Activated T-cell treated with anti-CD3 and anti-CD28 coated beads, Interleukin-2, amount 50 U/mL, for 1 hour (primary cell): ENCODE measurements at regions not wholly inside any gene's neighbourhood (a gene's known extent, or its start where the extent isn't known, plus 50 kb on each side); places are given as distances from the start of the nearest gene placed in this dataset.
"Not testable (repeated sequence)": the region's sequence is repeated elsewhere in the genome, so short reads cannot be mapped to it uniquely, and the experiment has no call there.

Source experiments
- DNase-seq: peaks from one replicate; pipeline ENCODE4 v3.0.0-alpha.2; 2020

DNA sequence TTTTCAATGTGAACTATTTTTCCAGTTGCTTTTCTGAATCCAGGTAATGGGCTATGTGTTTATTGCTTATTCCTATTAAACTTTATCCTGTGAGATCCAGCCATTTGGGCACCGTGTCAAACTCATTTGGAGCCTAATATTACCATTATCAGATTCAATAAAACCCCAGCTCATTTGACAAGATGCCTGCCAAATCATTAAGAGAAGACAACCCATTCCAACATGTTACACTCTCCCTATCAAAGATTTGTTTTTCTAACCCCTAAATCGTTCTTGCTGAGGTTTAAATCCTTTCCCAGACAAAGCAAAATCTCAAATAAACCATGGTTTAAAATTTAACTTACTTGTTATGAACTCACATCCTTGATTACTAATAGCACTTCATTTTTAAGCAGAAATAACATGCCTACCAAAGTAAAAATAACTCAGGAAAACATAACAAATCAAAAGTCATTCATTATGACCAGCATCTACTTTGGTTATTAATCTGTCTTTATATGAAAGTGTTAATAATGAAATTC lies 130.0 kb upstream of the TCF21 start:
- DNase-seq, result no peak

DNA sequence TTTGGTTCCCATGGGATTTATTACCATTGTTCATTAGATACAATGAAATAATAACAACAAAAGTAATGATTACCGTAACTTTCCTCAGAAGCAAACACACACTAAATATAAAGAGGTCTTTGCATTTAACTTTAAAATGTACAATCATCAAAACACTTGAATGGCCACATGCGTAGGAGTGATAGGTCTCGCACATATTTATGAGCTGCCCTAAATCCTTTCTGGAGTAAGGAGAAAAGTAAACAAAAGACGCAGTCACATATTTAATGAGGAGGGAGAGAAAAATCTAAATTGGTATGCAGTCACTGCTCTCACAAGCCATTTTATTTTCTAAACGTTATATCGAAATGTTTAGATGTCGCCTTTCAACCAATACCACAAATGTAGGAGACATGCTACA lies 129.4 kb upstream of the TCF21 start:
- DNase-seq, result no peak

DNA sequence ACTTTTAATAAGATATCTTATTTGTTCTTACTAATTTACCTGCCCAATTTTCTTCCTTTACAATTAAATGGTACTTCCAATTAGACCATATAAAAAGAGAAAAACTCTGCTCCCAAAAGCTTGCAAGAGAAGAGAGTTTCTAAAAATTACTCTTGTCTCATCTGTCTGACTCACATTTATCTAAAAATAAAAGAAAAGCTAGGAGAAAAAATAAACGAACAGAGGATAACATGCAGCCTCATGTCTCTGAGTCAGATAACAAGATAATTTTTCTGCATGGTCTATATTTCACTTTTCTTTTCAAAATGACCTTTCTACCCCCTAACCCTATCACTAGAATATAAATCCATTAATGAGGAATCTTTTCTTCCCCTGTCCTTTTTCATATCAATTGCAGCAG lies 127.2 kb upstream of the TCF21 start:
- no peak for DNase-seq

DNA sequence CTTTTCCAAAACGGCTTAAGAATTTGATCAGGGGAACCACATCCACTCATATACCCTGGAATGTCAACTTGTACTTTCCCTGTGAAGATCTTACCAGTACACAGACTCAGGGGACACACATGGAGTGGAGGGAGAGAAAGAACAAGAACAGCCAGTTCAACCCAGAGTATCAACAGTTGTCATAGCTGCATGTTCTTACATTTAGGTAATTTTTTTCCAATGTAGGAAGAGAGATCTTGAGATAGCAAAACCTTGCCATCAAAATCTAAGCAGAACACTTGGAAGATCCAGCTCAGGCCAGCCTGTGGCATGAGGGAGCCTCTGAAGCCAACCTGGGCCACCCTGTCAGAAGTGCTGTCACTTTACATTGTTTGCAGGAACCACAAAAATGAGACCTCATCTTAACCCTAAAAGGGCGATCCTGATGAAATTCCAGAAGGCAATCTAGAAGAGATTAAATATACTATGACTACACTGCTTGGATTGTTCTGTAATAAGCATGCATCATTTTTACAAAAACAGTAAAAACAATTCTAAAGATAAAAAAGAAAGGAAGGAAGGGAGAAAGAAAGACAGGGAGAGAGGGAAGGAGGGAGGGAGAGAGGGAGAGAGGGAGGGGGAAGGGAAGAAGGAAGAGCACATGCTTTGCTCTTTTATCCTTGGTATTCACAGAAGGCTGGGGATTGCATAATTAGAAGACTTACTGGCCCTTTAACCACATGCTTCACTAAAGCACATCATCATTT lies 124.7 kb upstream of the TCF21 start:
- no peak for DNase-seq

DNA sequence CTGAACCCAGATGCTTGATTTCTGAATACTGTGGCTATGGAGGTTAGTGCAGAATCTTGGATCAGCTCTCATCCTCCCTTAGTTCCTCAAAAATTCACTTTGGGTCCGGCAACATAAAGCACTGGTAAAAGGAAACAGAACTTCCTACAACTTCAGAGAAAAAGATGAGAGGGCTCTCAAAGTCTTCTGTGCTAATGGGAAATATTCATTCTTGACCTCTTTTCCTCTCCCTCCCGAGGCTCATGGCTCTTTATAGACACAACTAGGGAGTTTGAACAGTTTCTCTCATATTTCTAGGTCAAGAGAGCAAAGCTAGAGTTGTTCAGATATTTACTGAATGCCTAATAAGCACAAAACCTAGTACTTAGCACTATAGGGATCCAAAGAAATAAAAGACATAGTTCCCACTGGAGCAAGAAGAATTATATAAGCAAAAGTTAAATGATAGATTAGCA lies 124.1 kb upstream of the TCF21 start:
- DNase-seq, result no peak

DNA sequence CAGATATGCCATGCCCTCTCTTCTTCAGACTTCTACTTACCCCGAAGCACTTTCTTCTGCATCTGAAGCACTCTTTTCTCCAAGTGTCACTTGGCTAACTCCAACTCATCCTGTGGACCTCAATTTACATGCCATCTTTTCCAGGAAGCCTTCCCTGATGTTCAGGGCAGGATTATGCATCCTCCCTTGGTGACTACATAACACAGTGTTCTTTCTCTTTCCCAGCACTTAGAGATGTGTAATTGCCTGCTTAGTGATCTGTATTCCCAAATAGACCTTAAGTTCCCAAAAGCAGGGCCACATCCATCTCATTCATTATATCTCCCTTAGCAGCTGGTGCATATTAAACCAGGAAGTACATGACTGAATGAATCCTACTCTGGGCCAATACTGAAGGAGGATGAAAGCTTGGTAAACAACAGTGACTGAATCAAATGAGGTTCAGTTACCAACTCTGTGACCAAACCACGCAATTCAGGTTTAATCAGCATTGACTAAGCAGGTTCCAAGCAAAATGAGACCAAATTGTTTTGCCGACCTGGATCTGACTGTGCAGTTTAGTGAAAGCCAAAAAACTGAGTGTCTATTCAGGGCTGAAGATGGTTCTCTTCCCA lies 121.4 kb upstream of the TCF21 start:
- DNase-seq, result no peak

DNA sequence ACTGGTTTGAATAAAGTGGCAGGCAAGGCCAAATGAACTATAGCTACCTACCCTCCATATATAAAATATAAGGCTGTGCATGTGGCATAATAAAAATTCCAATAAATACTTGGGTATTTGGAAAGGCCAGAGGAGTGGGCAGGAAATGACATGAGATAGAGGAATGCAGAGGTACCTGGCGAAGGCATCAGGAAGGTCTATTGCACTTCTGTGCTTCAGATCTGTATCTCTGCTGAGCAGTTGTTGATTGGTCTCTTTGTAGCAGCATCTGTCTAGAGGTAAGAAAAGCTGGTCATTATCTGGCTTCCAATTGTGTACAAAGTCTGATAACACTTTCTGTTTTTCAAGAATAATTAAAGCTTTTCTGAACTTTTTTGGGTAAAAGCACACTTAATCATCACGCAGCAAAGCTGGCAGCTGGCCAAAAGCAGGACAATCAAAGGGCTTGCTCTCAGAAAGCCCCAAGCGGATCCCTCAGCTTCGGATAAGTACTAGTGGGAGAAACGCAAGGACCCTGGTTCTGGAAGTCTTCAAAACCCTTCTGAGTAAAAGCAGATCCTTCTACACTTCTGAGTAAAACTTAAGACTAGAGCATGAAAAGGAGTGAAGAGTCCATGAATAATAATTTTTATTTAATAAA lies 120.1 kb upstream of the TCF21 start:
- DNase-seq, result no peak

DNA sequence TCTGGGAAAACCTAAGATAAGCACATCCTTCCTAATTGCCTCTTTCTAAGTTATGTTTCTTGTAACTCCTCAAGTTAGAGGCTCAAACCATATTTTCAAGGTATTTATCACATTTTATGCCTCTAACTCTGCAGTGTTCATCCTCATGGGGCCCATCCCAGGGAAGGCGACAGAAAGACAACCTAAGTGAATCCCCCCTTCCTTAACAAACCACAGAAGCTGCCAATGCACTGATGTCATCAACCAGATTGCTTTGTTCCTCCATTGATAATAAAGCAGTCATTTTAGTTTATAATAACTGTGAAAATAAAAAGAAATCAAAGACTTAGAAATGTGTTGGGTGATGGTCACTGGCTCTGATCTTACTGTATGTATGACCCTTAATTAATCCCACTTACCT lies 119.5 kb upstream of the TCF21 start:
- DNase-seq, result no peak

DNA sequence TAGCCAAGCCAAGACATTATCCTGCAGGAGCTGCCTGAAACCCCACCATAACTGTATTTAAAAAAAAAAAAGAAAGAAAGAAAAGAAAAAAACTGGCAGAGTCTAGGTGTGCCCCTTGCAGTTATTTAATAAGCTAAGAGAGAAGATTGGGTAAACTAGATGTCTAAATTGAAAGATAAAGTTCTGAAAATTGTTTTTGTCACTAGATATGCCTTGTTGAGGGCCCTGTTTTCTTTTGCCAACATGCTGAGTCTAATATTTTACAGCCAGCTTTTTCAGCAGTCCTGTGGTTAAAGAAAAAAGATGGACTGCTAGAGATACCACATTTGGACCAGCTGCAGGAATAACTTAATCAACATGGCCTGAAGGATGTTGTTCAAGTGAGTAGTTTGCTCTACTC lies 116.3 kb upstream of the TCF21 start:
- DNase-seq, result no peak

DNA sequence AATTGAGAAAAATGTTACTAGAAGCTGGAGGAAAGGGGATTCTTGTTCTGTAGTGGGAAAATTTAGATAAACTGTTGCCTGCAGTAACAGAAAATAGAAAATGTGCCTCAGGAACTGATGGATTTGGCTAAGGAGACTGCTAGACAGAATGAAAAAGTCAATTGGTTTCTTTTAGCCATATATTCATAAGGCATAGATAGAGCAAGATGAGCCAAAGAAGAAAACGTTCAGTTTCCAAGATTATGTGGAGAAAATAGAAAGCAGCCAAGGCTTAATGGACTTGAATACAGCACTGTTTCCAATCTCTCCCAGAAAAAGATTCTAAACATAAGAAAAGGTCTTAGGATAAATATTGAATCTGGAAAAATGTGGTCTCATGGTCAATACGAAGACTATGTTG lies 115.1 kb upstream of the TCF21 start:
- DNase-seq, result no peak

DNA sequence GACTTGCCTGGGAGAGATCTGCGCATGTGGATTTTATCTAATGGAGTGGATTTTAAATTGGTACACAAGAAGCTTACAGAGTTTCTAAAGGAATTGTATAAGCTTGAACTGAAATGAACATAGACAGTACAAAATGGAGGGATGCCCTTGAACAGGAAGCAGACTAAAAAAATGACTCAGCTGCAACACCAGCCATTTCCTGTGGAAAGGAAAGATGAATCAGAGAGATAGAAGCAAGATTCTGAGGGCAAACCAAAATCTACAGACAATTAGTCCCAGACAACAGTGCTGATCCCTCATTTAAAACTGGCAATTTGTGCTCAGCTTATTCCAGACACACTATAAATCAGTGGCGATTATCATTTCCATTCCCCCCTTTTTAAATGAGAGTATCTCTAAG lies 114.6 kb upstream of the TCF21 start:
- DNase-seq, result no peak

DNA sequence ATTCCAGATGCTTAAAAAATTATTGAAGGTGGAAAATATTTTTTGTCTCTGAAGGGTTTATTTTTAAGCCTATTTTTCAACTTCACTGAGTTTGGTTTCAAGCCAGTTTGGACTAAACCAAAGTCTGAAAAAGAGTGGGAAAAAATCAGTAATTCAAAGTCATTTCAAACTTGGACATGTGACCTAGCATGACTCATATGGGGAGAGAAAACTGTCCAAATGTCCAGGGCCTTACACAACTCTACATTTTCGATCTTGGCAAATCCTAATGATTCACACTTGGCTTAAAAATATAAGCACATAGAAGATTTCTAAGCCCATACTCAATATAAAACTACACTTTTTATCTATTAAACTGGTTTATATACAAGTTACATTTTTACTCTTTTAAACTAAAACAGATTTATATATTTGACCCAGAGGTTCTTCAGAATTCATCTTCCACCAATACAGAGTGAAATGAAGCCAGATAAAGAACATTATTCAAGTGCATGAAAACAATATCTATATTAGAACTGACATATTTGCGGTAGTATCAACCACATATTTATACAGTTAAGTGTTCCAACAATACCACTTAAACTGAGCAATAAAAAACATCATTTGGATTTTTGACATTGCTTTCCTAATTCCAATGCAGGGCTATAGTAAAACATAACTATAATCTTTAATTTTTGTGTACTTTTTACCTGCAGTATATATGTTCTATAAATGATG lies 110.3 kb upstream of the TCF21 start:
- no peak for DNase-seq

DNA sequence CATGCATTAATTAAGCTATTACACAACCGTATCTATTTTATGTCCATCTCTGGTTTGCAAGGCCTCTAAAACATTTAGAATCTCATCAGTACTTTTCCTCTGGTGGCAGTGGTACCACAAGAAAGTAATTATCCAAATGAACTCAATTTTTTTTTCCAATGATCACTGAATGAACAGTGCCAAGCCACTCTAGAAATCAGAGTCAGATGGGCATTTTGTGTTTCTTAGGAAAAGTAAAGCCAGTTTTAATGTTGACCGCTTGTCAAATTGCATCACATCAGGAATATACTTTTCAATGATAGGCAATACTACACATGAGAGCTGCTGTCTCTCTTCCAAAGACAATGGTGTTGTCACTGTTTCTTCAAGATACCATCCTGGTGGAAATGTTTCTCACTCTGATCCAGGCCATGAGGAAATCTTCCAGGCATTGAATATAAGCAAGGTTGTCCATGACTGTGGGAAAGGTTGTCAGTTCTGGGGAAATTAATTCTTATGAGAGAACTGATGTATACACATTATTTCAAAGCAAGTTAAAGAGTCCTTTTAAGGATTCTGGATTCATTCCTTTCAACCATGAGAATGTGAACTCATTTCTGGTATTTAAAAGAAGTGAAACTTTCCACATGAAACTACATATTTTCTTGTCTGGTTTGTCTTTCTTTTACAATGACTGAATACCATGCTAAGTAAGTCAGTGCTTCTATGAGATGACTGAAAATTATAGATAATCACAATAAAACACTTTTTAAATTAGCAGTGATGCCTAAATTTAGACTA lies 108.8 kb upstream of the TCF21 start:
- no peak for DNase-seq

DNA sequence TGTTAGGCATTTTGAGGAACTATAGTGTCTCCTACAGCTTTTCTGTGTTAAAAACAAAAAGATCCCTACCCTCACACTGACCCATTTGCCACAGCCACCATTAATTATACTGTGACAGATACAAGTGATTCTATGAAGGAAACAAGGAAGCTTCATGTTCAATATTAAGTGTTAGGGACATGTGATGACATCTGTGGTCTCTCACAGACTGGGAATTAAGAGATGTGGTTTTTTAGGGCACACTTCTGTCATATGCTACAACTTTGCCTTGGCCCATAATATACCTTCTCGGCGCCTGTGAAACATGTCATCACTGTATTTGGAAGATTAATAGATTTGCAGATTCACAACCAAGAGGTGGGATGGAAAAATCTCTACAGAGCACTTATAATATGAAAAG lies 102.9 kb upstream of the TCF21 start:
- DNase-seq, result no peak

DNA sequence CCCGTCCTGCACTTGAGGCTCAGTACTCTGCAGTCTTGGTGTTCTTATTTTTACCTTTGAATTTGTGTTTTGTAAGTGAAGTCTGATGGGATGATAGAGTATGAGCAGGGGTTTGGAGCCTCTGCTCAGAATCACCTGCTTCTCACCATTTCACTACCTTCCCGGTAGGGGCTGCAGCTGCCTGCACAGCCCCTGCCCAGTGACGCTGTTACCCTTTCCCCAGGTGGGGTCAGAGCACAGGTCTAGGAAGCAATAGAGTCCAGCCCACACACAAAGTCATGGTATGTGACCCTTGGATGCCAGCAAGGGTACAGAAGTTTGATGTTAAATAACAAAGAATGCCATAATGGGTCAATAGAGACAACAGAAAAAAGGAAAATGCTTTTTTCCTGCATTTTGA lies 101.8 kb upstream of the TCF21 start:
- no peak for DNase-seq

DNA sequence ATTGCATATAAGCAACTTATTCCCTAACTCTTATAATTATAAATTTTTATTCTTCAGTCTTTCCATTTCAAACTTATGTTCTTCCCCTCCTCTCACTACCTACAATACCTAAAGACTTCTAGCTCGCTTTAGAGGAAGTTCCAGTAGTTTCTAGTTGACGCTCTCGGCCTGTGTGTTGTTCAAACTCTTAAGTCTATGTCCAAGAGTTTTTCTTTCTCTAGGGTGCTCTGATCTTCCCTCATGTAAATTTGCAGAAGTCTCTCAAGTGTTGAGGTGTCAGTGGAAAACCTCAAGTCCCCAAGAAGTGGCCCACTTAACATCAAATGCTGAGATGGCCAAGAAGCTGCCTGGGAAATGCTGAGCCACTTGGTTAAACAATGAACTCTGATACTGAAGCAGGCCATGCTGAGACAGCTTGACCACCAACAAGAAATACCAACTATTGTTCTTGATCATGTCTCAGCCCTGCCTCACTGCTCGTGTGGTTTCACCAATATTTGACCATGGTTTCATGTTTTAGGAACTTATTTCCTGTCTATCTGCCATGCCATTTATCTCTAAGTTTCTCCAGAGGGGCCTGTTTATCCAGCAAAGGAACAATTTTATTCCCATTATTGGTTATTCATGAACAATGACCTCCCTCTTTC lies 100.9 kb upstream of the TCF21 start:
- no peak for DNase-seq

DNA sequence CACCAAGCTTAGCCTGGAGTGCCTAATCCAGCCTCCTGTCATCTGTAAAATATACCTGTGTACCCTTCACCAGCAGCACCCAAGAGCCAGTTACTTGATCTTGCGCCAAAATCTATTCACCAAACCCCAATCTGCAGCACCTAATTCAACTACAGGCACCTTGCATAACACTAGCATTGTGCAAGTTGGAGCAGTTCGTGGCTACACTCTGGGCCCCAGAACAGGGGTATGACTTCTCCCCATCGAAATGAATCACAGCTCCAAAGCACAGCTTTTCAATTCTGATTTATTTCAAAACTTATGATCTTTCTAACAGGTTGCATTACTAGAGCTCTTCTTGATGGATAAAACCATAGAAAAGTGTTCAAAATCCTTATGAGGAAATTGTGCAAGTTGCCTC lies 100.4 kb upstream of the TCF21 start:
- no peak for DNase-seq

DNA sequence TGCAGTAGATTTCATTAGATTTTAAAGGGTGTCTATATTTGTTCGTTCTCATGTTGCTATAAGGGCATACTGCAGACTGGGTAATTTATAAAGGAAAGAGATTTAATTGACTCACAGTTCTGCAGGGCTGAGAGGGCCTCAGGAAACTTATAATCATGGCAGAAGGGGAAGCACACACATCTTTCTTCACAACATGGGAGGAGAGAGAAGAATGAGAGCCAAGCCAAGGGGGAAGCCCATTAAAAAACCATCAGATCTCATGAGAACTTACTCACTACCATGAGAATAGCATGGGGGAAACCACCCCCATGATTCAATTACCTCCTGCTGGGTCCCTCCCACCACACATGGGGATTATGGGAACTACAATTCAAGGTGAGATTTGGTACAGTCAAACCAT lies 99.5 kb upstream of the TCF21 start:
- not testable (repeated sequence) for DNase-seq

DNA sequence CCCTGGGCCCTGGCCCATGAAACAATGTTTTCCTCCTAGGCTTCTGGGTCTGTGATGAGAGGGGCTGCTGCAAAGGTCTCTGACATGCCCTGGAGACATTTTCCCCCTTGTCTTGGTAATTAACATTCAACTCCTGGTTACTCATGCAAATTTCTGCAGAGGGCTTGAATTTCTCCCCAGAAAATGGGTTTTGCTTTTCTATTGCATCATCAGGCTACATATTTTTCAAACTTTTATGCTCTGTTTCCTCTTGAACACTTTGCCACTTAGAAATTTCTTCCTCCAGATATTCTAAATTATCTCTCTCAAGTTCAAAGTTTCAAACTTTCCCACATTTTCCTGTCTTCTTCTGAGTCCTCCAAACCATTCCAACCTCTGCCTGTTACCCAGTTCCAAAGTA lies 98.2 kb upstream of the TCF21 start:
- DNase-seq, result not testable (repeated sequence)

DNA sequence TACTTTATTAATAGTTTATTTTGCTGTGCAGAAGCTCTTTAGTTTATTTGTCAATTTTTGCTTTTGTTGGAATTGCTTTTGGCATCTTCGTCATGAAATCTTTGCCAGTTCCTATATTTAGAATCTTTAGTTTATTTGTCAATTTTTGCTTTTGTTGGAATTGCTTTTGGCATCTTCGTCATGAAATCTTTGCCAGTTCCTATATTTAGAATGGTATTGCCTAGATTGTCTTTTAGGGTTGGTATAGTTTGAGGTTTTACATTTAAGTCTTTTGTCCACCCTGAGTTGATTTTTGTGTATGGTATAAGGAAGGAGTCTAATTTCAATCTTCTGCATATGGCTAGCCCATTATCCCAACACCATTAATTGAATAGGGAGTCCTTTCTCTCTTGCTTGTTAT lies 93.9 kb upstream of the TCF21 start:
- DNase-seq, result not testable (repeated sequence)

DNA sequence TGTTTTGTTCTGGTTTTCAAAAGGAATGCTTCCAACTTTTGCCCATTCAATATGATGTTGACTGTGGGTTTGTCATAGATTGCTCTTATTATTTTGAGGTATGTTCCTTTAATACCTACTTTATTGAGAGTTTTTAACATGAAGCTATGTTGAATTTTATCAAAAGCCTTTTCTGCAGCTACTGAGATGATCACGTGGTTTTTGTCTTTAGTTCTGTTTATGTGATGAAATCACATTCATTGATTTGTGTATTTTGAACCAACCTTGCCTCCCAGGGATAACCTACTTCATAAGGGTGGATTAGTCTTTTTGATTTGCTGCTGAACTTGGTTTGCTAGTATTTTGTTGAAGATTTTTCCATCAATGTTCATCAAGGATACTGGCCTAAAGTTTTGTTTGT lies 92.7 kb upstream of the TCF21 start:
- DNase-seq, result no peak

DNA sequence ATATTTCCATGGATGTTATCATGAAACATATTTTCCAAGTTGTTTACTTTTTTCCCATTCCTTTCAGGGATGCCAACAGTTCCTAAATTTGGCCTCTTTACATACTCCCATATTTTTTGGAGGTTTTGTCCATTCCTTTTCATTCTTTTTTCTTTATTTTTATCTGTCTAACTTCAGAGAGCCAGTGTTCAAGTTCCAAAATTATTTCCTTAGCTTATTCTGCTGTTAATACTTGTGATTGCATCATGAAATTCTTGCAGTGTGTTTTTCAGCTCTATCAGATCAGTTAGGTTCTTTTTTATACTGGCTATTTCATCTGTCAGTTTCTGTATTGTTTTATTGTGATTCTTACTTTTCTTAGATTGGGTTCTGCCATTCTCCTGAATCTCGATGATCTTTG lies 89.9 kb upstream of the TCF21 start:
- no peak for DNase-seq
